Body of pancreas (tissue), 4 donors: ENCODE measurements at regions not wholly inside any gene's neighbourhood (a gene's known extent, or its start where the extent isn't known, plus 50 kb on each side); places are given as distances from the start of the nearest gene placed in this dataset.
A peak's percentile ranks its signal among the peaks of the same experiment; 100 is the strongest.

ENCODE experiments used
- ATAC-seq: fragments of 150-250 bp; one replicate; pipeline ENCODE4 v1.9.1; 2016
- DNase-seq, 4 donors: peaks; one replicate each; pipeline ENCODE4 v3.0.0-alpha.2; 2019
- H3K27ac ChIP-seq, 4 donors: fragments of 200-600 bp; sonication (generic); 1 replicate in 3 of 4; 2 replicates in 1 of 4; pipeline versions ENCODE4 v1.5.1 to v1.6.1; 2016 to 2019; ENCODE audit warnings: mild to moderate bottlenecking in 1 of 4, mixed read lengths in 1 of 4, moderate library complexity in 1 of 4
- H3K27me3 ChIP-seq, 2 donors: fragments of 200-600 bp; sonication (generic); one replicate each; pipeline ENCODE4 v1.6.0; 2016; ENCODE audit warnings: mild to moderate bottlenecking in 1 of 2
- H3K36me3 ChIP-seq, 2 donors: fragments of 200-600 bp; sonication (generic); replicated peaks in 1 of 2; 2 replicates each; pipeline ENCODE4 v1.5.1; 2016; ENCODE audit warnings: low read depth in 2 of 2; ENCODE audit not compliant: insufficient read depth in 1 of 2
- H3K4me1 ChIP-seq: fragments of 200-600 bp; sonication (generic); one replicate; pipeline ENCODE4 v1.6.0; 2016
- H3K4me3 ChIP-seq, 2 donors: fragments of 200-600 bp; sonication (generic); 1 replicate in 1 of 2; 2 replicates in 1 of 2; pipeline ENCODE4 v1.5.1; 2016 to 2019
- H3K9me3 ChIP-seq, 3 donors: fragments of 200-600 bp; sonication (generic); 1 replicate in 2 of 3; 2 replicates in 1 of 3; pipeline ENCODE4 v1.5.1; 2016
- CTCF ChIP-seq, 7 experiments: fragments of 450-650 bp in 4 of 7; fragments of 200-600 bp in 3 of 7; sonication (generic) in 3 of 7; IDR thresholded peaks; one replicate each; pipeline ENCODE4 v1.5.1; 2016 to 2019; ENCODE audit warnings: antibody characterized with exemption in 7 of 7
- POLR2A ChIP-seq, 3 donors: fragments of 450-650 bp; IDR thresholded peaks; one replicate each; pipeline ENCODE4 v1.6.1; 2016; ENCODE audit warnings: antibody characterized with exemption in 3 of 3, mild to moderate bottlenecking in 2 of 3
- WGBS, 2 donors: methylation state at CpG; one replicate each; pipeline ENCODE4 v1.1.5; 2017; 5-methylcytosine and 5-hydroxymethylcytosine counted together
- intact Hi-C: fragments of 100-400 bp; cut with DNase I; formaldehyde crosslinking; loops from one replicate; pipeline ENCODE4 v1.15.1; 2023

- Histone ChIP-seq H3K9me3 (no peaks in the 10 kb centered on the region), H3K27ac (peak overlapping the region in 2 of 4 donors; percentile 7 to 51), H3K27me3 (no peaks in the 10 kb centered on the region), H3K4me3 (no peak overlapping the region), H3K36me3 (no peaks in the 10 kb centered on the region), H3K4me1 (peaks cover 46% of the 10 kb centered on the region)
- 70 to 100% methylated on average over 3 to 9 of the region's 9 CpGs for WGBS, 2 donors
- TF ChIP-seq CTCF (IDR thresholded peaks at IDR 0.05) = no peak
- TF ChIP-seq POLR2A (IDR thresholded peaks at IDR 0.05) = no peak
- DNase-seq (no peak), ATAC-seq (no peak)
- intact Hi-C loops = no loop called here
Observed at GRCh38 chr17:77460514-77461046, 319.8 kb downstream of the SEC14L1 start.

- DNase-seq (no peak), ATAC-seq (no peak)
- no peaks in the 10 kb centered on the region for H3K27me3 ChIP-seq
- H3K36me3 ChIP-seq = no peaks in the 10 kb centered on the region
- TF ChIP-seq CTCF (IDR thresholded peaks at IDR 0.05) (no peak), POLR2A (IDR thresholded peaks at IDR 0.05) (no peak)
- intact Hi-C loops = no loop called here
- WGBS, 2 donors = 74 to 78% methylated on average over 16 of the region's 16 CpGs
- H3K9me3 ChIP-seq = no peaks in the 10 kb centered on the region
- peaks cover 45% of the 10 kb centered on the region for H3K4me1 ChIP-seq
- peak overlapping the region in 3 of 4 donors; percentile 10 to 33 (median 21) for H3K27ac ChIP-seq
- no peak overlapping the region for H3K4me3 ChIP-seq
Observed at GRCh38 chr17:77461277-77462057, 320.7 kb downstream of the SEC14L1 start.

GRCh38 chr17:77462090-77462489, 321.3 kb downstream of the SEC14L1 start:
- no peak for DNase-seq
- Histone ChIP-seq H3K4me1 (peaks cover 42% of the 10 kb centered on the region), H3K27ac (peak overlapping the region in 3 of 4 donors; percentile 10 to 33 (median 21)), H3K4me3 (no peak overlapping the region), H3K9me3 (no peaks in the 10 kb centered on the region), H3K27me3 (no peaks in the 10 kb centered on the region), H3K36me3 (no peaks in the 10 kb centered on the region)
- 41 to 84% methylated on average over 9 to 11 of the region's 11 CpGs for WGBS, 2 donors
- ATAC-seq = no peak
- intact Hi-C loops = no loop called here
- TF ChIP-seq CTCF (IDR thresholded peaks at IDR 0.05) (no peak), POLR2A (IDR thresholded peaks at IDR 0.05) (no peak)

GRCh38 chr17:77462553-77463497, 322.1 kb downstream of the SEC14L1 start:
- H3K4me1 ChIP-seq = peaks cover 42% of the 10 kb centered on the region
- 85 to 88% methylated on average over 16 of the region's 16 CpGs for WGBS, 2 donors
- H3K27me3 ChIP-seq = no peaks in the 10 kb centered on the region
- H3K4me3 ChIP-seq = no peak overlapping the region
- peak overlapping the region in 3 of 4 donors; percentile 10 to 33 (median 21) for H3K27ac ChIP-seq
- H3K9me3 ChIP-seq = no peaks in the 10 kb centered on the region
- no peak for ATAC-seq
- no peaks in the 10 kb centered on the region for H3K36me3 ChIP-seq
- intact Hi-C loops = no loop called here
- no peak for TF ChIP-seq CTCF (IDR thresholded peaks at IDR 0.05)
- no peak for TF ChIP-seq POLR2A (IDR thresholded peaks at IDR 0.05)
- DNase-seq = no peak
